ENCODE measurements at regions not wholly inside any gene's neighbourhood (a gene's known extent, or its start where the extent isn't known, plus 50 kb on each side); places are given as distances from the start of the nearest gene placed in this dataset.
"Not testable (repeated sequence)": the region's sequence is repeated elsewhere in the genome, so short reads cannot be mapped to it uniquely, and the experiment has no call there.

DNA sequence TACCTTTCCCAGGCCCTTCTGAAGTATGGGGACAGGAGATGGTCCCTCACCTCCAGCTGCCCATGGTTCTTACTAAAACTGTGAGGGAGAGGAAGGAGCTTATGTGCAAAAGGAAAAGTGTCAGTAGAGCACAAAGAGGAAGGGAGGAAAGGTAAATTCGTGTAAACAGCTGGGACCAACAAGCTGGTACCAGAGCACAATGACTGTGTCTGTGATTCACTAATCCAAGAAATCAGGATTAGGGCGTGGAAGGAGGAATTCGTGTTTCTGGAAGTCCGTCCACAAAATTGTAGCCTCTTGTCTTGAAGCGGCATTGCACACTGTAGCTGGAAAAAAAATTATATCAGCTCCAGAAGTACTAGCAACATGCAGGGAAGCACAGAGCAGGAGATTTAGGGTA lies 129.0 kb upstream of the RREB1 start:
- DNase-seq (ENCODE audit: low read depth), result no peak

DNA sequence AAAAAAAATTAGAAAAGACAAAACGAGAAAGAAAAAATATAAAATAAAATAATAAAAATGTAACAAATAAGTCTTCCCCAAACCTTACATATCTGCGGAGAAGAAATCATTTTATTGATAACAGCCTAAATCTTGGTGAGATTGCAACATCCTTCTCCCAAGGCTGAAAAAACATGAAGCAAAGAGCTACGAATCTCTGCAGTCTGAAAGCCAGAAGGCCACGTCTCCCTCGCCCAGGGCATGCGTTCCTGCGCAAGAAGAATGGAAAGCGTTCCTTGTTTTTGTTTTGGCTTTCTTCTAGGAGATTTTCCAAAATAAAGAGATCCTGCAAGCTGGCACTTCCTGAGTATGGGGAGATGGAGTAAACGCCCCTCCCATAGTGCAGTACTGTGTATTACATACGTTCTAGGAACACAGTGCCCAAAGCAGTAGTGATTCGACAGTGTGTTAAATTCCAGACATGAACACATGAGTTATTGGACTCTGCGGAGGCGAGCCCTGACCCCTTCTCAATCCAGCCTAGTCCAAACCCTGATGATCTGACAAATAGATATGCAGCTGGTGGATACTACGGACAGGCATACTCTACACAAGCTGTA lies 126.7 kb upstream of the RREB1 start:
- DNase-seq (ENCODE audit: low read depth), result no peak

DNA sequence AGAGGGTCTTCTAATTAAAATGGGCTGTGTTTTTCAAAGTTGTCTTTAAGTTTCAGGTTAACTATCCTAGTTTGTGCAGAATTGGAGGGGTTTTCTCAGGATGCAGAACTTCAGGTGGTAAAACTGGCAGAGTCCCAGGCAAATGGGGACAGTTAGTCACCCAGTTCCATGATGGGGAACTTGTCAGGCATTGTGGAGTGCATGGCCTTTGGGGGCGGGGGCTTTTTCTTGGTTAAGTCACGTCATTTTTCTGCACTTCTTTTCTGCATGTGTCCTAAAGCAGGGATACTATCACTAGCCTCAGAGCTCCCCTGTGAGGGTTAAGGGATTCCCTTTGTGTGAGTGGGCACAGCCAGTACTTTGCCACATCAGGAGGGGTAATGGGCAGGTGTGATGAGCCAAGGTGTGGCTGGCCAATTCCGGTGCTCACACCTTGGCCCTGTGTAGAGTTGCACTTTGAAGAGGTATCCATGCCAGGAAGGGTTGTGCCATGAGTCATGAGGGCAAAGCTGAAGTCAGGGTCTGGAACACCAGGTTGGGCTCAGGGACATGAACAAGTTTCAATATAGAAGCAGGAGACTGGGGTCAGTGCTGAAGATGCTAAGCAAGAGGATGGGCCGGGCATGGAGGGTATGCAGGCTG lies 126.0 kb upstream of the RREB1 start:
- DNase-seq (ENCODE audit: low read depth), result no peak

DNA sequence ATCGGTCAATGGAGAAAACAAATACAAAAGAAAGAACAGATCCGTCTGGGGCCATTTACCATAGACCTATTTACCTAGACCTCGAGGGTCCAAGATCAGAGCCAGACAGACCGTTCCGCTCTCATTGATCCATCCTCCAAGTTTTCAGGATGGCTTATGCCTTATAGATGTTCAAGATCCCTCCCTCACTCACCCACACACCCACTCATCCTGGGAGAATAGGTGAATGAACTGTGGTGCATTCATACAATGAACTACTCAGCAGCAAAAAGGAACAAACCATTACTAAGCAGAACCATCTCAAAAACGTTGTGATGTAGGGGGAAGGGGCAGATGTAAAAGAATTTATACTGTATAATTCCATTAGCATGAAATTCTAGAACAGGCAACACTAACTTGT lies 125.1 kb upstream of the RREB1 start:
- DNase-seq (ENCODE audit: low read depth), result no peak

DNA sequence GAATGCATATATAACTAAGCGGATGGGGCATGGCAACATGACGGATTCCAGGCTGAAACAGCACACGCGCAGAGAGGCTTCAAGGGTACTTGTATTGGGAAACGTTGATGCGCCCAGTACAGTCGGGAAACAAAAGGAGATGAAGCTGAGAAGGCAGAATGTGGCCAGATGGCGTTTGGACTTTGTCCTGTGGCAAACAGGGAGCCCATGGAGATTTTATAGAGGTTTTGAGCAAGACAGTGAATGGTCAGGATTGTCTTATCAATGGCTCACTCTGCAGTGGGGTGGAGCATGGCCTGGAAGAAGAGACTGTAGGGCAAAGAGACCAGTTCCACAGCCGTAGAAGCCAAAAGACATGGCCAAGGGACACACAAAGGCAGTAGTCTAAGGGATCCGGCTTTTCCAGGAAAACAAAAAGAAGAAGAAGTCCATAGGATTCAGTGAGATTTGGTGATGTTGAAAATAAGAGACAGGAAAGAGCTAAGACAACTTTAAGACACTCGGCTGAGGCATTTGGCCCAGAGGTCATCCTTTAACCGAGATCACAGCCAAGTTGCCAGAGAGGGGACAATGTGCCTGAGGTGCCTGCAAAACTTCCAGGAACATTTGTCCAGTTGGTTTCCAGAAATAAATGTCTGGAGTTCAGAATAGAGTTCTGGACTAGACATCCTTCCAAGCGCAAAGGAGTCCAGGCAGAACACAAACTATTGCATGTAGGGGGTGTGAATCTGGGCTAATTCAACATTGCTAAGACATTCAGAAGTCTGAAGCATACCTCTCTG lies 123.0 kb upstream of the RREB1 start:
- DNase-seq (ENCODE audit: low read depth), result no peak

DNA sequence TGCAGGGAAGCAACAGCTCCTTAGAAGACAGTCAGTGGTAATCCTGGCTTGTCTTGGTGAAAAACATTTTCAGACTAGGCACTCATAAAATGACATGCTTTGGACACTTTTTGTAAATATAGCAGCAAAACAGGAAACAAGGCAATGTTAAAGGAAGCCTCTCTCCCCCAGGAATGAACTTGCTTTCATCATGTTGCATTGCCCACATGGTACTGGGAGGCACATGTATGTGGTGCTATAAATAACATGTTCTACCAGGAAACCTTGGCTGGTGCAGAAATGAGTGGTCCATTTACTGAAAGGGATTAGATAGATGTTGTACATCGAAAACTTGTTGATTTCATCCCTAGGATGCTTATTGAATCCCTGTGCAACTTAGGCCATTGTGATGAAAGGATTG lies 121.4 kb upstream of the RREB1 start:
- DNase-seq (ENCODE audit: low read depth), result no peak

DNA sequence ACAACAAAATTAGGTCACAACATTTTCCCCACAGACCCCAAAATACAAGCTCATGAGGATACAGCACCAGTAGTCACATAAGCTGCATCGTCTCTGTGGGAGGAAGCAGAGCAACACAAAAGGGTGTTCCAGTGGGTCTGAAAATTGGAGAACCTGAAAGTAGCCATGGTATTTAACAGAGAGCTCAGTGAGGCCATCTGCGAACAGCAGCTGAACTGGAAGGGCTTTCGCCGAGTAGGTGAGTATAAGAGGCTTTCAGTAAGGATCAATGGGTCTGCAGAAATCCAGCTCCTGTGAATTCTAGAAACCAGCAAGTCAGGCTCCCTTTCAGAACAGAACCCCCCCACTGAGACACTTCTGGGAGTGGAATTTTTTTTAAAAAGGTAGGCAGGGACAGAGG lies 120.0 kb upstream of the RREB1 start:
- DNase-seq (ENCODE audit: low read depth), result no peak

DNA sequence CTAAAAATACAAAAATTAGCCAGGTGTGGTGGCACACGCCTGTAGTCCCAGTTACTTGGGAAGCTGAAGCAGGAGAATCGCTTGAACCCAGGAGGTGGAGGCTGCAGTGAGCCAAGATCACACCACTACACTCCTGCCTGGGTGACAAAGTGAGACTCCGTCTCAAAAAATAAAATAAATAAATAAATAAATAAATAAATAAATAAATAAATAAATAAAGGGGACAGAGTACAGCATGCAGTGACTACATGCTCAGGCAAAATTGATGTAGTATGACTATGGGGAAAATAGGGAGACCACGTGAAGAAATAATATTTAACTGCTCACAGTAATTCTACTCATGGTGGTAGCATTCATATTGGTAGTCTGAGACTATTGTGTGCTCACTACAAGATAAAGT lies 117.7 kb upstream of the RREB1 start:
- not testable (repeated sequence) for DNase-seq (ENCODE audit: low read depth)

DNA sequence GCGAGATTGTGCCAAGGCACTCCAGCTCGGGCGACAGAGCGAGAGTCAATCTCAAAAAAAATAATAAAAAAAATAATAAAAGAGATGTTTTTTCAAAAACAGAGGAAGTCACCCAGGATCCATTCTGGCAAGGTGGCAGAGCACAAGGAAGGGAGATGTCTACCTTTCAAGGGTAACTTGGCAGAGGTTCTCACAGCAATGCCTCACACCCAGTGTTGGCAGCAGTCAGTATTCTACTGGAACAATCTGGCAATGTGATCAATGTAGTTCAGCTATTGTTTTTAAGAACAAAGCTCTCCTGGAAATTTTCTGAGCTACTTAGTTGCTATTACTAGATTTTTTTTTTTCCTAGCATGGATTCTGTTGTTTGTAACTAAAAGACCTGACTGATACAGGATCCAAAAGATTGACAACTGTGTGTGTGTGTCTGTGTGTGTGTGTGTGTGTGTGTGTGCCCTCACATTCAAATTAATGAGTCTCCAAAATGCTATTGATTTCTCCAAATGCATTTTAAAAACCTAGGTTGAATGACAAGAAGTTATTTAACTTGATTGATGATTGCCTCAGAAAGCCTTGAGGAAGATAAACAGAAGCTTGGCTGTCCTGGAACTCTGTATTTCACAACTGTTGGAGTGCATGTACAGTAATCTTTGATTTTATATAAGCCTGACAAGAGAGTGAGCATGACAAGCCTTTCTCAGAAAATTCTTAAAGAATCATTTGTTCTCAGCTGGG lies 114.1 kb upstream of the RREB1 start:
- no peak for DNase-seq (ENCODE audit: low read depth)

DNA sequence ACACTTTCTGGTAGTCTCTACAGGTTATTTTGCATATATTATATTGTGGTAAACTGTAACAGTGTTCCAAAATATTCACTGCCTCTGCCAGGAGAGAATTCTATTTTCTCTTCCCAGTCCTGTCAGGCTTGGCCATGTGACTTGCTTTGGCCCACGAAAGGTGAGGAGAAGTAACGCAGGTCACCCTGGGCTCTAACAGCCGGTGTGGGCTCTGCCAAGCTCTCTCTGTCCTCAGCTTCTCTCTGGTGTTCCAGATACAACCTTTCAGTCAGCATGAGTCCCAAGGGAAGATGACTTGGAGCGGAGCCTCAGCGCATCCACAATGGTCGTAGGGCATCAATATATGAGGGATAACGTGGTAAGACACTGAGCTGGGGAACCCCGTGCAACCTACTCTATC lies 113.0 kb upstream of the RREB1 start:
- no peak for DNase-seq (ENCODE audit: low read depth)

DNA sequence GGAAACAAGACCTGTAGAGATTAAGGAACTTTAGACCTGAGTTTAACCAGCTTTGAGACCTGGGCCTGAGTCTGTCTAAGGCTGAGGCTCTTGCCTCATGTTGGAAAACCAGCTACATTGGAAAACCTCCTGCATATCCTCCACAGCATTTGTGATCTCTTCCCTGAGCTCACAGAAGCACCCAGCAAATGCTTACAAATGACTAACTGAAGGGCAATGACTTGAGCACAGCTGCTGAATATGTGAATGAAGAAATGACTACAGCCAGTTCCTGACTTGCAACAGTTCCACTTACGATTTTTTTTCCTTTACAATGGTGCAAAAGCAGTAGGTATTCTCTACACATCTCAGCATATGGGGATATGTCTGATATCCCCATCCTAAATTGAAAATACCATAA lies 112.4 kb upstream of the RREB1 start:
- DNase-seq (ENCODE audit: low read depth), result no peak

DNA sequence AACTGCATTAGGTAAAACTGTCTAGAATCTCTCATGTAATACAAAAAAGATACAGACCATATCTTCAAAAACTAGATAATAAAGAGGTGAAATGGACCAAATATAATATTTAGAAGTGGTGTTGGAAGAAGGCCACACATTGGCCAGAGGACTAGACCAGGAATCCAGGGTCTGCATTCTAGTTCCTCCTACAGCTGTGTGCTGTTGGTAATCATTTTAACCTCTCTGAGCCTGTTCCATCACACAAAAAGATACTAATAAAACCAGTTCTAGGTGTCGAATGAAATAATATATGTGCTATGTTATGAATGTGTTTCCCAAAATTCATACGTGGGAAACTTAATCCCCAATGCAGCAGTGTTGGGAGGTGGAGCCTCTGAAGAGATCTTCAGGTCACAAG lies 111.6 kb upstream of the RREB1 start:
- no peak for DNase-seq (ENCODE audit: low read depth)

DNA sequence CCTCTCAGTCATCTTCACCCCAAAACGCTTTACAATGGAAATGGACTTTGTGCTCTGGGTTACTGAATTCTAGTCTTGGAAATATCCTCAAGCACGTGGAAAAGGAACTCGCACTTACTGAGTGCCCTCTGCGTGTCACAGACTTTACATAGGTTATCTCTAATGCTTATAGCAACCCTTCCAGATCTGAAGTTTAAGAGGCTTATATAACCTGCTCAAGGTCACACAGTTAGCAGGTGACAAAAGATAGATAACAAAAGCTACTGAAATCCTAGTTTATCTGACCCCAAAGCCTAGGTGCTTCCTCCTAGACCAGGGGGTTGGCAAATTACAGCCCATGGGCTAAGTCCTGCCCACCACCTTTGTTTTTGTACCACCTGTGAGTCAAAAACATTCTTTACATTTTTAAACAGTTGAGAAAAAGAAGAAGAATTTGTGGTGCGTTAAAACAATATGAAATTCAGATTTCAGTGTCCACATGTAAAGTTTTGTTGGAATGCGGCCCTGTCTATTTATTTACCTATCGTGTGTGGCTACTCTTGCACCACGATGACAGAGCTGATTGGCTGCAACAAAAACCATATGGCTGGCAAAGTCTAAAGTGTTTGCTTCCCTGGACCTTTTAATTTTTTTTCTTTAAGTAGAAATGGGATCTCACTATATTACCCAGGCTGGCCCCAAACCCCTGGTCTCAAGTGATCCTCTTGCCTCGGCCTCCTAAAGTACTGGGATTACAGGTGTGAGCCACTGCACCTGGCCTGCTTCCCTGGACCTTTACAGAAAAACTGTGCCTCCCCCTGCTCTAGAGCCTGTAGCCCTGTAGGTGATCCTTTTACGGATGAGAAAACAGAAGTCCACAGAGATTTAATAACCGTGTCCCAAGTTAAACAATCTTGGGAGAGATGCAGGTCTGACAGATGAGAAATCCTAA lies 110.2 kb upstream of the RREB1 start:
- DNase-seq (ENCODE audit: low read depth), result no peak

DNA sequence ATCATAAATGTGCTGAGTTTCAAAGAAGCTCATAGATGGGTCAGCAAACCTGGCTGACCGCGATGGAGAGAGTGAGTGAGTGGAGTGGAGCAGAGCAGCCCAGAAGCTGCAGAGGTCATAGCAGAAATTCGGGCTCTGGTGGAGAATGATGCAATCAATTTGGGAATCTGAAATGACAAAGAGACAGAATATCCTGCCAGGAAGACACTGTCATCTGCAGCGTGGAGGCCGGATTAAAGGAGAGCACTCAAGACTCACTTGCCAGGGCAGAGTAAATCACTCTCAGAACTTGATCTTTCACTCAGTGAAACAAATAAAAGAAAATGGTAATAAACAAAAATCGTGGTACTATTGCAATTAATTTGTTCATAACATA lies 109.6 kb upstream of the RREB1 start:
- DNase-seq (ENCODE audit: low read depth), result no peak

DNA sequence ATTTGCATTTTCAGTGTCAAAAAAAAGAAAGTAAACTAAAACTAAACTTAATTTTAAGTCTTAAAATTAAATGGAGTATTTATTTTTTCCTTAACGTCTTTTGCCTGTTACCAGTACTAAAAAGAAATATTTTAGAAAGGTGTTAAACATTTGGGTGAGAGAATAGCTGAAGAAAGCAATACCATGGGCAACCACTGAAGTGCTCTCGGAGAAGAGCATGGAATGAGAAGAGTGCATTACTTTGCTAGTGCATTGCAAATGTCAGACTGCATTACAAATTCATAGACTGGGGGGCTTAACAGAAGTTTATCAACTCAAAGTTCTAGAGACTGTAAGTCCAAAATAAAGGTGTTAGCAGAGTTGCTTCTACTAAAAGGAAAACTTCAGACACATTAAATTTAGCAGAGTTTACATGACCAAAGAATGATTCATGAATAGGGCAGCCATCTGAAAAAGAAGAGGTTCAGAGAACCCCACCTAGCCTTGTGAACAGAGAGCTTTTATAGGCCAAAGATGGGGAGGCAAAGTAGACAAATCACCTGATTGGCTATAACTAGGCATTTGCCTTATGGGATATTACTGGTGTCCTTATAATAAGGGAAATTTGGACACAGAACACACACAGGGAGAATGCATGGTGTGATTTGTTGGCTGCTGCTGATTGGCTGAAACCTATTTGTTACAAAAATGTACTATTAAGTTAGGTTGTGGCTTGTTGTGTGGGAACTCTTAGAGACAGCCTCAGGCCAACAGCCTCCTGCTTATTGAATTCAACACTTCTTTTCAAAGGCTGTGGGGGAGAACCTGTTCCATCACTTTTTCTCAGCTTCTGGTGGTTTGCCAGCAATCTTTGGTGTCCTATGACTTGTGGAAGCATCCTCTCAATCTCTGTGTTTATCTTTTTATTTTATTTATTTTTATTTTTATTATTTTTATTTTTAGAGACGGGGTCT lies 106.7 kb upstream of the RREB1 start:
- no peak for DNase-seq (ENCODE audit: low read depth)

DNA sequence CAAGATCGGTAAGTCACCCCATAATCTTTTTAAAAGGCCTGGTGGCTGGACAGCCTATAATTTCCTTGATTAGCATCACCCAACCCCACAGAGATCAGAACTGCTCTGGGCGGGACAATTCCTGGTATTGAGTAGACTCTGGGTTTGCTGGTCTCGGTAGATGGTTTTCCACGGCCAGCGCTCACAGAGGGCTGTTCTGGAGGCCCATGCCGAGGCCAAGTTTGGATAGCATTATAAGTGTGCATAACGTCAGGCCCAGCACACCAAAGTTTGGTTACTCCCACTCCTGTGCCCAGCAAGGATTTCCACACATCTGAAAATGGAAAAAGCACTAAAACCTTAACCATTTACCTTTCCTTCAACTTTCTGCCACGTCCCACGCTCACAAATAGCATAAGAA lies 104.7 kb upstream of the RREB1 start:
- no peak for DNase-seq (ENCODE audit: low read depth)

DNA sequence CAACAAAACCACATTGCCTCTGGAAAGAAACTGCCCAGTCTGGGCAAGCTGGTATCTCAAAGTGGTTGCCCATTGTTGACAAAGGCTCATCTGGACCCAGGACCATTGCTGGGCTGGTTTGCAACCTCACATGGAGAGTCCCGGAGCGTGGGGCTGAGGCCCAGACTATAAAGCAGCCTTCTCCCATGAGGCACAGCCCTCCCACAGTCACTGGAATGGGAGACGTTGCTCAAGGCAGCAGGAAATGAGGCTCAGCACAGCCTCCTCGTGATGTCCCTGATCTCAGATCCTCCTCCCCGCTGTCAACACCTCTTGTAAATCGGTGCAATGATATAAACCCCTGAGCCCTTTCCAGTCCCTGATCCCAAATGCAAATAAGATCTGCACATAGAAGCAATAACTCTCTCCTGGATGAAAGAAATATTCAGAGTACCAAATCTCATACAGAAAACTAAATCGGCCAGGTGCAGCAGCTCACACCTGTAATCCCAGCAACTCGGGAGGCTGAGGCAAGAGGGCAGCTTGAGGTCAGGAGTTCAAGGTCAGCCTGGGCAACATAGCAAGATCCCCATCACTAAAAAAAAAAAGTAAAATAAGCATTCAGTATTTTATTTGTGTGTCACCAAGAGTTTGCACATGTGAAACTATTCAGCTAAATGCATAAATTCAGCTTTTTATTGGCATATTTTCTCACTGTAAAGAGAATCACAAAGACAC lies 103.0 kb upstream of the RREB1 start:
- DNase-seq (ENCODE audit: low read depth), result no peak

DNA sequence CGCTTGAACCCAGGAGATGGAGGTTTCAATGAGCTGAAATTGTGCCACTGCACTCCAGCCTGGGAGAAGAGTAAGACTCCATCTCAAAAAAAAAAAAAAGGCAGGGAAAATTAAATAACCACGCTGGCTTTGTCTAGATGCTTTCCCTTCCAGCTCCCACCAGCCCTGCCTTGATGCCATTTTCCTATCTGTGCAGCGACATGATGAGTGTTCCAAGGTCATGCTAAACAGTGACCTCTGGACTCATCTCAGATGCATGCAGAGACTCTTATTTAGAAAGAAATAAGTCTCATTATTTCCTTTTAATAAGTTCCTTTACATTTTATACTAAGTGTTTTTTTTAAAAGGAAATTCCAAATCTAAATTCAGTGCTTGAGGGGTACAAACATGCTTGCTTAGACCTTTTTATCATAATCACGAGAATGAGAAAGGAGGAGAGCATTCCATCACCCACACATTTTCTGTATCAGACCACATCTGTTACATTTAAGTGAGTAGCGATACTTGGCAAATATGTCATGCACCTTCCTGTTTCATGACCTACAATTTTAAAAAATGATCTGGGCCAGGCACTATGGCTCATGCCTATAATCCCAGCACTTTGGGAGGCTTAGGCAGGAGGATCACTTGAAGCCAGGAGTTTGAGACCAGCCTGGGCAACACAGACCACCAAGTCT lies 101.1 kb upstream of the RREB1 start:
- no peak for DNase-seq (ENCODE audit: low read depth)

DNA sequence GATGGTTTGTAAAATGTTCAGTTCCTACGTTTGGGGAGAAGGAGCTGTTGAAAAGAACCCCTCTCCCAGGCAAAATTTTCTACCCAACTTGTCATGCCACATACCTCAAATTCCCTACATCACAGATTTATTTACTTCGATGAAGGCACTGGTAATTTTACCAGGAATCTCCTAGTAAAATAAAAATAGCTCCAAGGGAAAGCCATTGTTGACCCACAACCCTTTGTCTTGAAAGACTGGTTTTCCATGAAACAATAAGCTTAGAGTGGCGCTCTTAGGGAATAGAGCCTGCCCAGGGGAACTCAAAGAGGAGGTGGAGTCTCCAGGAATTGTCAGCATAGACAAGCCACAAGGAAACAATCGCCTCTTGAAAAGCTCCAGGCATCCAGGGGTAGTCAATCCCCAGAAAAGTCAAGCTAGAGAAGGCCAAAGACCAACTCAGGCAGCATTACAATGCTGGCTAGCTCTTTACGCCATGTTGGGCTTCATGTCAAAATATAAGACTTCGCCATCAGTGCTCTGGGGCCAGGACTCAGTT lies 99.2 kb upstream of the RREB1 start:
- DNase-seq (ENCODE audit: low read depth), result no peak

Measured in stimulated activated CD8-positive, alpha-beta memory T cell treated with anti-CD3 and anti-CD28 coated beads, Interleukin-12 subunit alpha, Interleukin-12 subunit beta, amount 100 ng/mL, for 4 hours (primary cell).